GM19395 (cell line): ENCODE measurements at regions not wholly inside any gene's neighbourhood (a gene's known extent, or its start where the extent isn't known, plus 50 kb on each side); places are given as distances from the start of the nearest gene placed in this dataset.
"Not testable (repeated sequence)": the region's sequence is repeated elsewhere in the genome, so short reads cannot be mapped to it uniquely, and the experiment has no call there.

Source experiments
- ATAC-seq: cut with Tn5 transposase; IDR thresholded peaks from one replicate; pipeline ENCODE4 v1.9.1; 2021; ENCODE audit warnings: mild to moderate bottlenecking, moderate library complexity; ENCODE audit not compliant: unreplicated experiment

- peak; percentile 82 for ATAC-seq
Observed at GRCh38 chr3:138890555-138891187, 55.9 kb upstream of the PIK3CB start.

GRCh38 chr3:138889792-138890191, 55.1 kb upstream of the PIK3CB start:
- no peak for ATAC-seq

- ATAC-seq: no peak
Observed at GRCh38 chr3:138888560-138888959, 53.8 kb upstream of the PIK3CB start.

- ATAC-seq: not testable (repeated sequence)
Observed at GRCh38 chr3:138886096-138886495, 51.4 kb upstream of the PIK3CB start.
